ENCODE measurements at regions not wholly inside any gene's neighbourhood (a gene's known extent, or its start where the extent isn't known, plus 50 kb on each side); places are given as distances from the start of the nearest gene placed in this dataset.

GRCh38 chr4:185933078-185933581, 121.1 kb upstream of the SORBS2 start:
- TF ChIP-seq CTCF (conservative IDR thresholded peaks at IDR 0.05) = no peak
- H3K27ac ChIP-seq = no peak overlapping the region

- no peak for TF ChIP-seq CTCF (conservative IDR thresholded peaks at IDR 0.05)
- no peak overlapping the region for H3K27ac ChIP-seq
These were observed 124.8 kb upstream of the SORBS2 start for GRCh38 chr4:185936650-185937376.

GRCh38 chr4:185938654-185939053, 126.7 kb upstream of the SORBS2 start:
- TF ChIP-seq CTCF (conservative IDR thresholded peaks at IDR 0.05) = no peak

DNA sequence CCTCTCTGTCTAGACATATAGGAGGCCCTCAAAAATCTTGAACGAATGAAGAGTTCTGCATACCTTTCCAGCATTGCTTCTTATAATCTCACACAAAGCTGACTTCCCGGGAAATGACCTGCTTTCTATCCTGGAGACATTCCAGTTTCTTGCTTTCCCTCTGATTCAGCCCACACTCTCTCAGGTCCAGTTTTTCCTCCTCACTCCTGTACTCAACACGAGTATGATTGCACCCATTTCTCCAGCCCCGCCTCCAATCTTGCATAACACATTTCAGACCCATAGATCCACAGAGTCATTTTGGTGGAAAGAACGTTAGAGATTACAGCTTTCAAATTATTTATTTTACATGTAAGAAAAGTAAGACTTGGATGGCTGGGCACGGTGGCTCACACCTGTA, 127.5 kb upstream of the TLR3 start:
- no peak for TF ChIP-seq CTCF (conservative IDR thresholded peaks at IDR 0.05)
- no peak overlapping the region for H3K27ac ChIP-seq

More at GRCh38 chr4:185938654-185939053, 126.7 kb upstream of the SORBS2 start:
- no peak overlapping the region for H3K27ac ChIP-seq

- no peak overlapping the region for H3K27ac ChIP-seq
- TF ChIP-seq CTCF (conservative IDR thresholded peaks at IDR 0.05) = no peak
These were observed 123.7 kb upstream of the TLR3 start for GRCh38 chr4:185945252-185945651.

DNA sequence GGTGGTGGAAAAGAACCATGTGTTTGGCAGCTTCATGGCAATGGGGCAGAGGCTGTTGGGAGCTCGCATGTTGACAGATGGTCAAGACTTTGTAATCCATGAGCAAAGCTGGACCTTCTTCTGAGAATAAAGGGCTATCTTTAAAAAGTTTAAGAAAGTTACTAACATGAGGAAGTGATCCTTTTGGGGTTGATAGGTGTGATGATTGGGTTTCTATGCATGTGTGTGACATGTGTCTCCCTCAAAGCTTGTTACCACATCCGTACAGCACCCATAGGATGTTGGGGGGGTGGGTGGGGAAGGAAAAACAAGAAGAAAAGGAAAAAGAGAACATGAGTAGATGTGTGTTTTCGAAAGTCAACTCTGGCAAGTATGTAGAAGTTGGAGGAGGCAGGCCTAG, 123.0 kb upstream of the TLR3 start:
- no peak for TF ChIP-seq CTCF (conservative IDR thresholded peaks at IDR 0.05)
- H3K27ac ChIP-seq = no peak overlapping the region

- TF ChIP-seq CTCF (conservative IDR thresholded peaks at IDR 0.05) = no peak
- H3K27ac ChIP-seq = no peak overlapping the region
These were observed 118.1 kb upstream of the TLR3 start for GRCh38 chr4:185950891-185951290.
